HuH-7.5 (cell line): ENCODE measurements at regions not wholly inside any gene's neighbourhood (a gene's known extent, or its start where the extent isn't known, plus 50 kb on each side); places are given as distances from the start of the nearest gene placed in this dataset.

Experiments used
- DNase-seq: peaks from one replicate; pipeline ENCODE4 v3.0.0; 2011; ENCODE audit warnings: low spot score

DNA sequence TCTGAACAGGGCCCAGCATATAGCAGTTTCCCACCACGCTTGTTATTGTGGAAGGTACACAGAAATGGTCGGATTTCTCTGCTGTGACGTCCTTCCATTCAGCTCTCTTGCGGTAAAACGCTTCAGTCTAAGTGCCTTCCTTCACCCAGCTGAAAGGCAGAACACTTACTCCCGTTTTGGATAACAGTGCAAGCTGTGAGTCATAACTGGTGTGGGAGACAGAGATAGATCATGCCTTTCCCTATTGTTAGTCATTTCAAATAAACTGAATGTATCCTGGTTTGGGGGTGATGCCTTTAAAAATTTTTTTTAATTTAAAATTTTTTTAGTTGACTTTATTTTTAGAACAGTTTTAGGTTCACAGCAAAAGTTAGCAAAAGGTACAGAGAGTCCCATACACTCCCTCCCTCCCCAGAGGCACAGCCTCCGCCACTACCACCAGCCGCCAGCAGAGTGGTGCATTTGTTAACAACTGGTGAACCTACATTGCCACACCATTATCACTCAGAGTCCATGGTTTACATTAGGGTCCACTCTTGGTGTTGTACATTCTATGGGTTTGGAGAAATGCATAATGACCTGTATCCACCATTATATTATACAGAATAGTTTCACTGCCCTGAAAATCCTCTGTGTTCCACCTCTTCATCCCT, 94.9 kb upstream of the NSMCE3 start:
- no peak for DNase-seq

GRCh38 chr15:29361560-29361959, 91.9 kb upstream of the NSMCE3 start:
- DNase-seq: no peak

DNA sequence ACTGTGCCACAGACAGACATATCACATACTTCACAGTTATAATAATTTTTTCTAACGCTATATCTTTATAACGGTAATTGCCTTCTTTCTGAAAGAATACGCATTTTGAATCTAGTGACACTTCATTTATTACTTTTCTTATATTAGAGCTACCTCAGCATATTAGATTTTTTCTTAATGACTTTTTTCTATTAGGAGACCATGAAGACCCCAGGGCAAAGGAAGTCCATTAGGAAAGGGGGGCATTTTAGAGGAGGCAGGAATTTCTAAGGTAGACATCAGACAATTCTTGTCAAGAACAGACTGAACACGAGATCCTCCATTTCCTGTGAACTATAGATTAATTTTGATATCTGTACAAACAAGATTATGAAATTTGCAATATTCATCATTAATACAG, 90.5 kb upstream of the NSMCE3 start:
- DNase-seq: no peak

- no peak for DNase-seq
Observed at GRCh38 chr15:29356786-29357185, 87.2 kb upstream of the NSMCE3 start.

DNA sequence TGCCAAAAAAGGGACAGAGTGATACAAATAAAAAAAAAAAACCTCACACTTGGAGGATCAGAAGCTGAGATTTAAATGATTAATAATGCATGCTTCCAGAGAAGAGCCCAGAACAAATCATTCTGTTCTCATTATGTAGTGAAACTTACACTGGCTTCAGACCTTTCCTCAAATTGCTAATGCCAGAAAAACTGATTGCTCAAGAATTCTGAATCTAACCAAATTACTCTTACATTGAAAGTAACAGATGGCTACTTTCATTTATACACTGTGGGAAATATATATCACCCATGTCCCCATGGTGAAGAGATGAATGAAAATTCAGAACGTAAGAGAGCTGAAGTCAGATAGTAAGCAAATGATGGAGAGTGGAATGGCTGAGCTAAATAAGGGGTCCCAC, 85.9 kb upstream of the NSMCE3 start:
- no peak for DNase-seq

DNA sequence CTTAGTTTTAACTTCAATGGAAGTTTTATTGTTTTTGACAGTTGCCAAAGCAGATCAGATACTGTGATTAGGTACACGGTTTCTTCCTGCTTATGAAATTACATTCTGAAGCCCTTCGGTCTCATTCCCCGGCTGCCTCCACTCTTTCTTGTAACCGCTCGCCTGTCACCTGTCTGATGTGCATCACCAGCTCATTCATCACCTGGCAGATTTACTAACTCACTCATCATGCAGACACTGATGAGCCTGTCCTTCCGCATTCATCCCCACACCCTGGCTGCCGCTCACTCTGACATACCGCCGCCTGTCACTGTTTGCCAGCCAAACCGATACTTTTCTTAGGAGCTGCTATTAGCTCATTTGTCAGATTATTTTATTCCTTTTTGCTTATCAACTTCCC, 82.8 kb upstream of the NSMCE3 start:
- DNase-seq: no peak

GRCh38 chr15:29349196-29349595, 79.6 kb upstream of the NSMCE3 start:
- DNase-seq: no peak

- no peak for DNase-seq
Observed at GRCh38 chr15:29348336-29348914, 78.8 kb upstream of the NSMCE3 start.

- no peak for DNase-seq
Observed at GRCh38 chr15:29346998-29347397, 77.4 kb upstream of the NSMCE3 start.

DNA sequence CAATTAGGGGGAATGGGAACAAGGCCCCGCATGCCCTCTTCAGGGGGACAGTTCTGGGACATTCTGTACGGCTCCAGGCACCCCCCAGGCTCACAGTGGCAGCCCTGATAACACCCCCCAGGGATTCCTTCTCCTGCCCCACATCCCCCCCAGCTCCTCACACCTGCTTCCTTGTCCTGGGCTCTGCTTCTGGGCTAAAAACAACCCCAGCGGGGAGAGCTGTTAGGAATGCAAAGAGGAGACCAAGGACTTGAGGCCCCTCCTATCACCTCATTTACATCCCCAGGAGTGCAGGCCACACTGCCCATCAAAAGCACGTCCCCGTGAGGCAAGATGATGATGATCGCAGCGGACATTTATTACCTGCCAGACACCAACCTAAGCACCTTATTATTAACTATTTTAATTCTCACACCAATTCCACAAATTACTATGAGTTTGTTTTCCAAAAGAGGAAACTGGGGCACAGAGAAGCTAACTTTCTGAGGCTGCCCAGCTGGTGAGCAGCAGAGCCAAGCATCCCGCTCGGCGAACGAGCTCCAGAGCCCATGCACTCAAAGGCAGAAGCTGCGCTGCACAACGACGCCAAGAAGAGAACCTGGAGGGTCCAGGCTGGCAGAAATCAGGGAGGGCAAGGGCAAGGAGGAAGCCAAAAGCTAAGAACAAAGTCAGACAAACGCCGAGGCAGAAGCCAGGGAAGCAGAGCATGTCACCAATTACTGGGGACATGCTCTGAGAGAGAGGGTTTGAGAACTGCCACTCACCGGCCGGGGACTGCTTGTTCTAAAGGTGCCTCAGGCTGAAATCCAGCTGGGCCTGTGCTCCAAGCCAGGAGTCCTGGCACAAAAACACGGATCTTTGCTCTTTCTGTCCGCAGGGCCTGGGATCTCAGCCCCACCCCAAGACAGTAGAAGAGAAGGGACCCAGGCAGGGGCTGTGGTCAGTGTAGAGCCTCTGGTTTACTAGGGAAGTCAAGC, 76.2 kb upstream of the NSMCE3 start:
- no peak for DNase-seq

- DNase-seq: no peak
Observed at GRCh38 chr15:29344474-29344873, 74.9 kb upstream of the NSMCE3 start.

GRCh38 chr15:29343229-29343628, 73.6 kb upstream of the NSMCE3 start:
- no peak for DNase-seq

- DNase-seq: no peak
Observed at GRCh38 chr15:29342201-29342600, 72.6 kb upstream of the NSMCE3 start.

DNA sequence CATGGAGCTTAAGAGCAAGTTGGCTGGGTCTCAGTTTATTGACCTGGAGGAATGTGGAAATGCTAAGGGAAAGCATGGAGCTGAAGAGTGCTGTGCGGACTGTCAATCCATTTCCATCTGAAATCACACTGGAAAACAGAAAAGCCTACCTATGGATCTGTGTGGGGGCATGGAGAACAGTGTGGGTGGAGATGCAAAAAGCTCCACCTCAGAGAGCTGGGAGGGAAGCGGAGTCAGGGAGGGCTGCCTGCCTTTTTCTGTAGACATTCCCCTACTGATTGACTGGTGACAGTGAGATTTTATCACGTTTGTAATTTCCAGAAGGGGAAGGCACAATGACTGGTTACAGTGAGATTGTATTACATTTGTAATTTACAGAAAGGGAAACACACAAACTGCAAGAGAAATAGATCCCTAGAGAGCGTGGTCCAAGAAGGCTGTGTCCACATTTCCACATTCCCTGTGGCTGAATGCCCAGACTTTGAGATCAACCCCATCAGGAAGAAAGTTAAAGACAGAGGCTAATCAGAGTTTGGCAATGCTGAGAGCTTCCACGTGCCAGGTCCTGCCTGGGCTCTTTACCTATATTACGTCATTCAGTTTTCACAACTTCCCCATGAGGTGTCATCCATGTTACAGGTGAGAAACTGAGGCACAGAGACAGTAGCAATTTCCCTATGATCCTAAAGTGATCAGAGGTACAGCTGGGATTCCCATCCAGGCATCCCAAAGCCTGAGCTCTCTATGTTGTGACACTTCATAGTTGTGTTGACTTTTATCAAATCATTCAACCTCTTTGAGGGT, 67.7 kb upstream of the NSMCE3 start:
- DNase-seq: no peak

DNA sequence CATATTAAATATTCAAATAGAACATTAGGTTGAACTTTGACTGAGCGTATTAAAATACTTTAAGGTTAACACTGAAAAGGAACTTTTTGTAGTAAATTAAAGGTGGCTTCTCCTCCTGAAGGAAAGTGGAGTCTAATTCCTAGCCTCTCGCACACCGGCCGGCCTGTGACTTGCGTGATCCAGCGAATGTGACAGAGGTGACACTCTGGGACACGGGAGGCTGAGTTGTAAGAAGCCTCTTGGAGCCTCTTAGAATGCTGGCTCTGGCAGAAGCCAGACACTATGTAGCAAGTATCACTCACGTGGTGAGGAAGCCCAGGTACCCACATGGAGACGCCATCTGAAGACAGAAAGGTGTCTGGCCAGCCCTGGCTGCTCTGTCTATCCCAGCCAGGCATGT, 64.9 kb upstream of the NSMCE3 start:
- DNase-seq: no peak

DNA sequence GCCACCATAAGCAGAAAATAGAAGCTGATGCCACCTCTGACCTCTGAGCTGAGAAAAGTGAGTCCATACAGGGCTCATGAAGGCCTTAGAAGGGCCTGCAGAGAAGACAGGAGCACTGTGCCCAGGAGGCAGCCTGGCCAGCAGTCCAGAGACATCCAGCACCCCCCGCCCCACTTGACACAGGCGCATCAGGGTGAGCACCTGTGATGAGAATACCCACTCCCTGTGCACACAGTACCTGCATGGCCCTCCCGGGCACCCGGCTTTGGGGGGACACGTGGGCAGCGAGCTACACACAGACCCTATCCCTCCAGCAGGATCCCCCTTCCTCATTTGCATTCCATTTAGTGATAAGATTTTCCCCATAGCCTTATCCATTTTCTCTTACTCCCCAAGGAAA, 63.6 kb upstream of the NSMCE3 start:
- DNase-seq: no peak

DNA sequence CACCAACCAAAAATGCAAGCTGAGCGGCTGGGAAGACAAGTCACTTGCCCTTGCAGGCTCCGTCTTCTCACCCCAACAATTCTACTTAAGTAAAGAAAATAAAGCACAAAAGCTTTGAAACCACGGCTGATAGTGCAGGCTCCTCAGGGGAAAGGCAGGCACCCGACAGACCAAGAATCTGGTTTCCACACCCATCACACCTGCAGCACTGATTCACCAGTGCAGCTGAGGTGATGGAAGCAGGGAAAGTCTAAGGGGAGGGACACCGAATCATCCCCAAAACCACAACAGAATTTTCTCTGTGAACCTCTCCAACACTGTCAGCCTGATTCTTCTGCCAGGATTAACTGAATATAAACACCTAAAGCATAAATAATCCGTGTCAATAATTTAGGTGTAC, 62.0 kb upstream of the NSMCE3 start:
- no peak for DNase-seq

- DNase-seq: no peak
Observed at GRCh38 chr15:29331071-29331470, 61.4 kb upstream of the NSMCE3 start.

GRCh38 chr15:29324746-29325145, 55.1 kb upstream of the NSMCE3 start:
- DNase-seq: no peak

DNA sequence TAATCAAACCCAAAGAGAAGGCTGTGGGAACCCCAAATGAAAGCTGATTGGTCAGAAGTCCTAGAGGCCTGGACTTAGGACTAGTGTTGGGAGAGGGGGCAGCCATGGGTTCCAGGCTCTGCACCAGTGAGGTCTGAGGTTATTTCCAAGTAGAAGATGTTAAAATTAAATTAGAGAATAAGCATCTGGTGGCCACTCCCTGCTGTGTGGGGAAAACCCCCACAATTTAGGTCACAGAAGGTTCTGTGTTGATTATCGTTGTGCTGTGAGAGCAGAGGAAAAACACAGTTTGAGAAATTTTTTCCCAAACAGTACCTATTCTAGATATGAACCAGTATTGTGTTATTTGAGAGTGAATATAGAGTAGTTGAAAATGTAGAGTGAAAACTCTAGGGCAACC, 53.9 kb upstream of the NSMCE3 start:
- no peak for DNase-seq

- DNase-seq: no peak
Observed at GRCh38 chr15:29322415-29322814, 52.8 kb upstream of the NSMCE3 start.

DNA sequence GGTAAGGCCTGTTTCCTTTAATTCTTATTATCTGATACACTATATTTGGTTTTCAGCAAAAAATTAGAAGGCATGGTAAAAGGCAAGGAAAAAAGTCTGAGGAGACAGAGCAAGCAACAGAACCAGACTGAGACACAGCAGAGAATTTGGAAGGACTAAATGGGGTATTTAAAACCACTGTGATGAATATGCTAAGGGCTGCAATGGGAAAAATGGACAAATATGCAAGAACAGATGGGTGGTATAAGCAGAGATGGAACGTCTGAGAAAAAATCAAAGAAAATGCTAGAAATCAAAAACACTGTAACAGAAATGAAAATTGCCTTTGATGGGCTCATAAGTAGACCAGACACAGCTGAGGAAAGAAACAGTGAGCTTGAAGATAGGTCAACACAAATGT, 50.8 kb upstream of the NSMCE3 start:
- no peak for DNase-seq
